PC-9 (cell line): ENCODE measurements at regions not wholly inside any gene's neighbourhood (a gene's known extent, or its start where the extent isn't known, plus 50 kb on each side); places are given as distances from the start of the nearest gene placed in this dataset.

Experiments
- CTCF ChIP-seq: fragments of 200-600 bp; sonication (generic); conservative IDR thresholded peaks from 2 replicates; pipeline ENCODE4 v1.6.1; 2017; ENCODE audit warnings: mixed run types, antibody characterized with exemption, mild to moderate bottlenecking, moderate library complexity
- EZH2 ChIP-seq: fragments of 200-600 bp; sonication (generic); IDR thresholded peaks from 2 replicates; pipeline ENCODE4 v1.8.0; 2017; ENCODE audit warnings: antibody characterized with exemption, low read depth

GRCh38 chr18:38956068-38956467 is 1390.5 kb upstream of the CELF4 start:
- TF ChIP-seq CTCF = no peak
- no peak for TF ChIP-seq EZH2
